Hippocampal formation (tissue), 2 donors: ENCODE measurements at regions not wholly inside any gene's neighbourhood (a gene's known extent, or its start where the extent isn't known, plus 50 kb on each side); places are given as distances from the start of the nearest gene placed in this dataset.

ENCODE experiments used
- DNase-seq, 2 donors: peaks; one replicate each; lab custom pipeline; 2025; lab: John Stamatoyannopoulos, UW

DNA sequence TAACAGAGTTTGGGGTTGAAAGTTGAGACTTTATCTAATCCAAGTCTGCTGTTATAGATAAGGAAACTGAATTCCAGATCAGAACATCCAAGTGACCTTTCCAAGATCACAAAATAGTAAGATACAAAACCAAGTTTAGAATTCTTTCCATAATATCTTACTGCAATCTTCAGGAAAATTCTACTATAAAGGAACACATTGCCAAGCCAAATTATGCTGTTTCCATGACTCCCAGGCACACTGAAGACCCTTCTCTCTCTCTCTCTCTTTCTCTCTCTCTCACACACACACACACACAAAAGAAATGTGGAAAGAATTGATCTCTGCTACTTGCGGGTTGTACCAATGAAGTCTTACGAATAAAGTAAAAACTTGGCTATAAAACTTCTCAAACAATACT is 398.4 kb downstream of the METTL4 start:
- DNase-seq, result no peak

DNA sequence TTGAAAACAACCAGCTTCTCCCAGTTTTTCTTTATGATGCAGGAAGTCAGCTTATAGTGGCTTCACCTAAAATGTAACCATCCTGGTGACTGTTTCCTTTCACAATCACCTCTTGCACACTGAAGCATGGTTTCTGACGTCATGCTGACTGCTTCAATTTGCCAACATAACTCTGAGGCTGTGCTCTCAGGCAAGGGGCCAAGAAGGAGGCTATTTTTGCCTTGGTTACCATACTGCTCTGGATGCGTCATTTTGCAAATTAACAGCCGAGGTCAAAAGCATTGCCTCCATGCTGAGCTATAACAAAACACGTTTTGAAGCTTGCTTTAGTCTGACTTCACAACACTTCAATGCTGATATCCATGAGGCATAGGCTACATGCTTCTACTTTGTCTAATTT is 397.8 kb downstream of the METTL4 start:
- no peak for DNase-seq

DNA sequence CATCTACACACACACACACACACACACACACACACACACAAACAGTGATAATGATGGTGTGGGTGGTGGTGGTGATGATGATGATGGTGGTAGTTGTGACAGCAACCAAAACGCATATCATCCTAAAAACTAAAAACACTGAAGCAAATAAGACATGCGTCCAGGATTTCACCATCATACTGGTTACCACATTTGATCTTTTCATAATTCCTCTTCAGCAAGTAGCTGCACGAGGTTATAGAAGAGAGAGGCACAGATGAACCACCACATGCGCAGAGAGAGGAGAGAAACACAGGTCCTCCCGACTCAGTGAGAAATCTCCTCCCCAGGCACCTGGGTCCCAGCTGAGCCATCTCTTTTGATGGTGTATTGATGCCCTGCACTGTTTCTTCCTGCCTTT is 393.3 kb downstream of the METTL4 start:
- no peak for DNase-seq

DNA sequence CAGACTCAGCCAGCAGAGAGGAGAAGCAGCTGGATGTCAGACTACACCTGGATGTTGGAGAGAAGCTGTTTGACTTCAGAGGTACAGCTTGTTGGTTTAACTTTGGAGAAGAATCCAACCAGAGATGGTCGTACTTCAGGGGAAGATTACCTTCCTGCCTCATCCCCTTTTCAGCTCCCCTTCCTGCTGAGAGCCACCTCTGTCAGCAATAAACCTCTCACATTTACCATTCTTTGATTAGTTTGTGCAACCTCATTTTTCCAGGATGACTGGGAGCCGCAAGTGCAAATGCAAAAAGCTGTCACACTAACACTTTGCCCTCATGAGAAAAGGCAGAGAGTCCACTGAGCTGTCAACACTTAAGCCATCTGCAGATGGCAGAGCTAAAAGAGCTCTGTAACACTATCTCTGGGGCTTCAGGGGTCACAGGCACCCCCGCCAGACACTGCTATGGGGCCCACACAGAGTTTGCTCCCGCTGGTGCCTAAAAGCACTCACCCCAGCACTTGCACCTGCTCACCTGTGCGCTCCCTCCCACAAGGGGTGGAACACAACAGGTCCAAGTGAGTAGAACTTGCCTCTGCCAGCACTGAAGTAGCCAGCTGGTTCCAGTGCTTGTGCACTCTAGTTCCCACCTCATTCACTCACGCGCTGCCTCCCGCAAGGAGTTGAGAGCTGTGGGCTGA is 391.7 kb downstream of the METTL4 start:
- no peak for DNase-seq

DNA sequence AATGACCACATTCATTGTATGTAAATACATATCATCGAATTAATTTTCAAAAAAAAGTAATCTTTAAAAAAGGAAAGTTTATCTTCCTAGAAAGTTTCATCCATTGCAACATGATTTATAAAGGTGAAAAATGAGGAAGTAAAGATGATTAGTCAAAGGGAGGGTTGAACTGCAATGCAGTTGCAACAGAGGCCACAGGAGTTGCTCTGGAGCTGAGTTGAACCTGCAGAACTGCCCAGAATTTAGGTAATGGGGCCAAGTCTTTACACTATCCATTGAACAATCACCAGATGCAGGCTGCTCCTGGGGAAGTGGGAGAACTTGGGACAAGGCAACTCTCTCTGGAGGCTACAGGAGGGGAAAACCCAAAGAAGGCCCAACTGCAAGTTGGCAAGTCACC is 390.7 kb downstream of the METTL4 start:
- DNase-seq, result no peak

DNA sequence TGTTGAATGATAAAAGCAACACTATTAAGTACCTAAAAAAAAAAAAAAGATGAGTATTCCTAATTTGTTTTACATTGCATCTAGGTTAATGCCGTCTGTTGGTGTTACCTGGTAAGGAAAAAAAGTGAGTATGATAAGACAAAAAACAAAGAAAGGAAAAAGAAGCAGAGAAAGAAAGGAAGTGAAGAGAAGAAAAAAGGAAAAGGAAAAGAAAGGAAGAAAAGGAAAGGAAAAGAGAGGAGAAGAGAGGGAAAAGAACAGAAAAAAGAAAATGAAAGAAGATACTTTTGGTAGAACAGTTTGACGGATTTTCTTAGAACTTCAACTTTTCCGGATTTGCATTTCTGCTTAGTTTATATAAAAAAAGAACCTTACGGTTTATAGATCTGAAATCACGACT is 387.9 kb downstream of the METTL4 start:
- DNase-seq, result no peak

DNA sequence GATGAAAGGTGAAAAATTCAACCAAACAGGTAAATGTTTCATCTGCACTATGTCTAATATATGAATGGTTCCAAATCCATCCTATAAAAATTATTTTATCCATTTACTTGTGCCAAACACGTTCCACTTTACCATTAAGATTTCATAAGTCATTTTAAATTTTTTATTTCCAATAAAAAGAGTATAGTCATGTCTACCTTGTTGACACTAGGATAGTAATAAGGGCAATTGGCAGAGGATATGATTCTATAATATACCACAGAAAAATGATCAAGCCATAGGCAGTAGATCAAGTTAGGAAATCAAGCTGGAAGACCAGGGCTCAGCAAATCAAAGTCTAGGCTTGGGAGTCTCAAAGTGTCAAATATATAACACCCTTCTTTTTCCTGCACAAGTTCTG is 384.3 kb downstream of the METTL4 start:
- no peak for DNase-seq

DNA sequence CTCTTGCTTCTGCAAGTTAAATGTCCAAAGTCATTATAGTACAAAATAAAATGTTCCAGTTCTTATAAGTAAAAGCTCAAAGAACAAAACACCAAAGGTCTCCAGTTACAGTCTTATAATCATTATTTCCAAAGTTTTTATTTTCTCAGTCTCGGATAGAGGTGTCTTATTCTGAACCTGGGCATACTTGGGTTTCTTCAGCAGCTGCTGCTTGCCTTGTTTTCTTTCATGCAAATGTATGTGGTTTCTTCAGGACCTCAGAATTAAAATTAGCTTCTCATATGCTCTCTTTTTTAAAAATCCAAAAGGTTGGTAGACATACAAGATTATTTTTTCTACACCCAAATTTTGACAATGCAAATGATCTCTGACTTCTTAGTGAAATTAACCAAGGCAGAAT is 383.0 kb downstream of the METTL4 start:
- no peak for DNase-seq

DNA sequence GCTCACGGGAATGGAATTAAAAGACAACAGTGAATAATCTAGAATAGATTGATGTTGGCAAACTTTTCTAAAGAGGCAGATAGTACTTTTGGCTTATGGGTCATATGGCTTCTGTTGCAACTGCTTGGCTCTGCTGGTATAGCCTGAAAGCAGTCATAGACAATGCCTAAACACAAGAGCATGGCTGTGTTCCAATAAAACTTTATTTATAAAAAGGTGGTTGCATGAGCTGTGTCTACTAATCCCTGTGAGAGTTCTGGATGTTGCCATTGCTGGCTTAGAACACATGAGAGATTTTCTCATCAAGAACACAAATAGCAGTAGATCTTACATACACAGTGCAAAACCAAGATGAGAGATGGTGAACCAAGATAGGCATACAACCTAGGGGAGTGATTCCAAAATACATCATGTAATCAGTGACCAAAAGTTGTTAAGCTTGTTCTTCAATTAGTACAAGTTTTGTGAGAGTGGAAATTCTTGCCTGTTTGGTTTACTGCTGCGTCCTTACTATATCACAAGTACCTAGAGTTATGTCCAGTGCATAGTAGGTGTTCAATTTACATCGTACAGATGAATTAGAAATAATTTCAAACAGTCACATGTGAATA is 380.0 kb downstream of the METTL4 start:
- DNase-seq, result no peak

DNA sequence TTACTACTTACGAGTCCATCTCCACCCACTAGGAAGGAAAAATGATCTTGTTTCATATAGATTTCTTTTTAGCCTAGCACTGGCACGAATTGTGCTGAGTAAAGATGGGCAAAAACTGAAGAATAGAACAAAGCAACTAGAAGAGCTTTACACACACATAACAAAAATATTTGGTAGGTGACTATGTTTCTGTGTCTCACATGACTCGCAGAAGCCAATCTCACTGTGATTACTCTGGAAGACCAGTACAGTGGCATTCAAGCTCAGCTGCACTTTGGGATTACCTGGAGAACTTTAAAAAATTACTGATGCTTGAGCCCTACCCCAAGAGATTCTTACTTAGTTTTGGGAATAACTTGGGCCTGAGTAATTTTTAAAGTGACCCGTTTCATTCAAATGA is 378.7 kb downstream of the METTL4 start:
- no peak for DNase-seq

DNA sequence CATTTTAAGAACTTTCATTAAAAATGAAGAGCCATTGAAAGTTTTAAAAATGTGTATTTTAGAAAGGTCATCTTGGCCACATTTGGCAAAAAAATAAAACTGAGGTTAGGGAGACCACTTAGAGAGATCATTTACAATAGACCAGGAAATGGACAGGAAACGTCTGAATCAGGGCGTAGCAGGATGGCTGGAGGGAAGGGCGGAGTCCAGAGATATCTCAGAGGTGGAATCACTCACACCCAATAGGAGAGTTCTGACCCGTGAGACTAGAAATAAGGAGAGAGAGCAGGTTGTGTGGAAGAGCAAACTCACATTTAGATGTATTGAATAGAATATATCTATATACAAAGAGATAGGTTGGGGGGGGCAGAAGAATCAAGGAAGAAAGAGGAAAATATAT is 373.4 kb downstream of the METTL4 start:
- DNase-seq, result no peak

DNA sequence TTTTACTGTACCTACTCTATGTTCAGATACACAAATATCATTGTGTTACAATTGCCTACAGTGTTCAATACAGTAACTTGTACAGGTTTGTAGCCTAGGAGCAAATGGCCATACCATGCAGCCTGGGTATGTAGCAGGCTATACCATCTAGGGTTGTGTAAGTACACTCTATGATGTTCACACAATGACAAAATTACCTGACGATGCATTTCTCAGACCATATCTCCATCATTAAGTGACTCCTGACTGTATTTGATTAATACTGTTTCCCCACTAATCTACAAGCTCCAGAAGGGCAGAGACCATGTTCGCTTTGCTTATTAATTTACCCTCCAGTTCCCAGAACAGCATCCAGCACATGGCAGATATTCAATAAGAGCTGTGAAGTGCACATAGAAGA is 372.2 kb downstream of the METTL4 start:
- no peak for DNase-seq

DNA sequence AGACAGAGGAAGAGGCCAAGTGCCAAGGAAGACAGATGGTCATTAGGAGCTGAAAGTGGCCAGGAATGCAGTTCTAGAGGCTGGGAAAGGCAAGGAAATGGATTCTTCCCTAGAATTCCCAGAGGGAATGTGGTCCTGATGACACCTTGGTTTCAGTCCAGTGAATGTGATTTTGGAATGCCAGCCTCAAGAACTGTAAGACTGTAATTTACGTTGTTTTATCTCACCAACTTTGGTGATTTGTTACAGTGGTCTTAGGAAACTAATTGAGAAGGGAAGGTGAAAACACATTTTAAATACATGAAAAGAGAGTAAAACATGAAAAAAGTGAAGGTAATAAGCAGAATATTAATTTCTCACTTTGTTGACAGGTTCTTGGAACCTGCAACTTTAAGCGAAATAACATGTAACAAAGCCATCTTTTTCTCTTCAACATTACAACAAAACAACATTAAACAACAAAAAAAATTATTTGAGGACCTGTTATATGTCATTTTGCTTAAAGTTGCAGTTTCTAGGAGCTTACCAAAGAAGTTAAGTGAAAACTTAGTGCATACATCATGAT is 370.2 kb downstream of the METTL4 start:
- no peak for DNase-seq

DNA sequence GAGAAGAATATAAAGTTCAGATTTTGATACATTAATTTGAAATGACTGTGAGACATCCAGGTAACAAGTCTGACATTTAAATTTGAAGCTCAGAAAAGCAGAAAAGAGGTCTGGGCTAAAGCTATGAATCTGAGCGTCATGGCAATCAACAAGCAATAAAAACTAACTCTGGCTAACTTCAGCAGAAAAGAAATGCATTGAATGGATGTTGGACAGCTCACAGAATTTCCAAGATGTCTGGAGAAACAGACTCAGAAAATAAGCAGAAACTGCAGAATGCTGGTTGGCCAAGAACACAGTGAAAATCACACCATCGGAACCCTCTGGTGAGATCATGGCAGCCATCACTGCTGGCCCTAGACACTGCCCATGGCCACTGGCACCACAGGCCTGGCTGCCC is 366.6 kb downstream of the METTL4 start:
- no peak for DNase-seq

DNA sequence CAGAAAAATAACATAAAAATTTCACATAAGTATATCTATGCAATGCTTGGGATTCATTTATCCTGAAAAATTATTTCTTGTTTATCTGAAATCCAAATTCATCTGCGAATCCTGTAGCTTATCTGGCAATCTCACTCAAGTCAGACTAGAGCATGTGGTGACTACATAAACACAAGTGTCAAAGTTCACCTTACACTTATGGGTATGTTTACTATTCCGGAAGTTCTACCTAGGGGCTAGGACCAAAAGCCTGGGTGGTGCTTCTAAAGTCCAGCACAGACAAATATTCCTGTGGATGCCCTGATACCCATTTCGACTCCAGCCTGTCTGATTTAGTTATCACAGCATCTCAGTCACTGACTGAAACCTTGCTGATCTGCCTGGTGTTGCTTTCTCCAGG is 364.0 kb downstream of the METTL4 start:
- DNase-seq, result no peak

DNA sequence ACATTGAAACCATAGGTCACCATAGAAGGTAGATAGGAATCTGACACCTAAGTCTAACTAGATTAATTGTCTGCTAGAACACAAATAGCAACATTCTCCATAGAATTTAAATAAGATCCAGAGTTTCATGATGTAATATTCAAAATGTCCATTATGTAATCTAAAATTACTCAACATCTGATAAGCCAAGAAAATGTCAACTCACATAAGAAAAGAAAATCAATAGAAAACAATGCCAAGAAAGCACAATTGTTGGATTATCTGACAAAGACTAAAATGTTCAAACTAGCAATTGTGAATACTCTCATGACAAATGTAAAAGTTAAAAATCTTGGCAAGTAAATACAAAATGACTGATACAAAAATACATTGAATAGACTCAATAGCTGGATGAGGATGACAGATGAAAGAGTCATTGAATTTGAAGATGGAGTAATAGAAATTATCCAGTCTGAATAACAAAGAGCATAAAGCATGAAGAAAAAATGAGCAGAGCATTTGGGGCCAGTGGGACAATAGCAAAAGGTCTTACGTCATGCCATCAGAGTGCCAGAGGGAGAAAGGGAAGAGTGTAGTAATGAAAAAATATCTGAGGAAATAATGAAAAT is 358.6 kb downstream of the METTL4 start:
- no peak for DNase-seq

DNA sequence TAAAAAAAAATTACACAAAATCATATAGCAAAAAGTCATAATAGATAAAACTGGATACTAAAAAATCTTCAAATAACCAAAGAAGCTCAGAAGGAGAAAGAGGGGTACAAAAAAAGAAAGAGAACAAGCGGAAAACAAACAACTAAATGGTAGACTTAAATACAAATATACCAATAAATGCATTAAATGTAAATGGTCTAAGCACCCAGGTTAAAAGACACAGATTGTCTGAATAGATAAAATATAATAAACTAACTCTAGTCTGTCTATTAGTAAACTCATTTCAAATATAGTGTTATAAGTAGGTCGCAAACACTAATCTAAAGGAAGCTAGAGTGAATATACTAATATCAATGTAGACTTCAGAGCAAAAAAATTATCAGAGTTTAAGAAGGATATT is 357.4 kb downstream of the METTL4 start:
- DNase-seq, result no peak

DNA sequence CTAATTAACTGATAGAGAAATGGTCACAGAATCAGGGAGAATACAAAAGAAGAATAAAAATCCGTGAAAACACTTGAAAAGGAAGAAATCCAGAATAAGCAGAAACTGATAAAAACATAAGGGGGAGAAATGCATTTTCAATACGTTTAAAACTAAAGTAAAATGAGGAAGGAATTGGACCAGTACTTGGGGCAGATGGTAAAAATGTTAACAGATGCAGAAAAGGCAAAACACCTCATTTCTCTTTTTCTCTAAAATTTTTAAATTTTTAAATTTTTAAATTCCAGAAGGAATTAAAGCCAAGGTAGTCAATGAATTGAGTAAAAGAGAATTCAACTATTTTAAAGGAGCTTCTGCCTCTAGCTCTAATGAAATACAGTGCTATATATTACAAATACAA is 353.9 kb downstream of the METTL4 start:
- DNase-seq, result no peak

DNA sequence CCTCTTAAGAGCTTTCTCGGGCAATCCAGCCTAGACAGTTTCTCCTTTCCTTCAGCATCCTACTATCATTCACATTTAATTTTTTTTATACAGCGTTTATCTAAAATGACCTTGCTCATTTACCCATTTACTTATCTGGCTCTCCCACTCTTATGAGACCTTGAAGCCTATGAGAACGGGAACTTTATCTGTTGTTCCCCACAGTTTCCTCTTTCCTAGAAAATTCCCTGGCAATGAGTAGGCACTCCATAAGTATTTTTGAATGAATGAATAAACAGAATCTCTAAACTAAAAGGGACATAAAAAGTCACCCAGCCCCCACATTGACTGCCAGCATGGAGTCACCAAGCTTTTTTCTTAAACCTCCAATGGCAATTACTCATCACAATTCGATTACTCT is 353.2 kb downstream of the METTL4 start:
- no peak for DNase-seq

DNA sequence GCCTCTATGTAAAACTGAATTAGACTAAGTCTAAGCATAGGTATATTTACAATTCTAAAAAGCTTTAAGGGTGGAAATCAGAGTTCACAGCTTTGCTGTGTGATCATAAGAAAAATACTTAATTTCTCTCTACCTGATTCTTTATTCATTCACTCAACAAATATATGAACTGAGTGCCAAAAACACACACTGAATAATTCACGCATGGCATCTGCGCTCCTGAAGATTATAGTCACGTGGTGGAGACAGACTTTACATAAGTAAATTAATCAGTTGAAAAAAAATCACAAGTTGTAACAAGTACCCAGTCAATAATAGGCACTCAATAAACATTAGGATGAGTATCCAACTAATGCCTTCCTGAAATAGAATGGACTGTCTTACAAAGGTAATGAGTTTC is 351.6 kb downstream of the METTL4 start:
- no peak for DNase-seq

DNA sequence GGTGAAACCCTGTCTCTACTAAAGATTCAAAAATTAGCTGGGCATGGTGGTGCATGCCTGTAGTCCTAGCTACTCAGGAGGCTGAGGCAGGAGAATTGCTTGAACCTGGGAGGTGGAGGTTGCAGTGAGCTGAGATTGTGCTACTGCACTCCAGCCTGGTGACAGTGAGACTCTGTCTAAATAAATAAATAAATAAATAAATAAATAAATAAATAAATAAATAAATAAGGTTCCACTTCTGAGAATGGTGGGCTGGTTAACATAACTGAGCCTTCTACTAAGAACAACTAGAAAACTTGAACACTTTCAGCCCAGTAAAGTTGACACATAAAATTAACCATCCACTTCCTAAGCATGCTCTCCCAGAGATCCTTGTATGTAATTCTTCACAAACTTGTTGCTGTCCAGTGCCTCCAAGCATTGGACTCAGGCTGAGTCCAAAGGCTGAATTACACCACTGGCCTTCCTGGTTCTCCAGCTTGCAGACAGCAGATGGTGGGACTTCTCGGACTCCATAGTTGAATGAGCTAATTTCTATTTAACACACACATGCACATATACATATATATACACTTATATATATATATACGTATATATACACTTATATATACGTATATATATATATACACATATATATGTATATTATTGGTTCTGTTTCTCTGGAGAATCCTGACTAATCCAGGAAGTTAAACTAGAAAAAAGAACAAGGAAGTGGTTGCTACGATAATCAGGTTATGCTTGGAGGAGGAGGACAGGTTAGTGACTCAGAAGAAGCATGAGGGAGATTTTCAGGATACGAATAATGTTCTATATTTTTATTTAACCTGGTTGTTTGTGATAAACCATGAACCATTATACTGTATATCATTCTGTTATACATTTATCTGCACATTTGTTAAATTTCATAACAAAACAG is 348.8 kb downstream of the METTL4 start:
- DNase-seq, result no peak

DNA sequence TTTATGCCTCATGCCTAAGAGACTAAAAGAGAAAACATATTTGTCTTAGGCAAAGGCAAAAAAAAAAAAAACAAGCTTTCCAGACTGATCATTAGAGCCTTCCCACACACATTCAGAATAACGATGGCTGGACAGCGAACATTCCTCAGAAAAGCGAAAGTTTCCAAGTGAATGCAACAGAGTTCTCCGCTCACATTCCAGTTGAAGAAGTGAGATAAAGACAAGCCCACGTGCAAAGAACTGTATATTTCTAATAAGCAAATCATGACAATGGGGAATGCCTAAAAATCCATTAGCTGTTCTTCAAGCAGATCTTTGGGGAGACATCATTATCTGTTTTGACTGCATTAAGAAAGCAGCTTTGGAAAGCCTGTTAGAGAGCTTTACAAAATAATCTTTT is 347.9 kb downstream of the METTL4 start:
- DNase-seq, result no peak
